ENCODE measurements at regions not wholly inside any gene's neighbourhood (a gene's known extent, or its start where the extent isn't known, plus 50 kb on each side); places are given as distances from the start of the nearest gene placed in this dataset.

DNA sequence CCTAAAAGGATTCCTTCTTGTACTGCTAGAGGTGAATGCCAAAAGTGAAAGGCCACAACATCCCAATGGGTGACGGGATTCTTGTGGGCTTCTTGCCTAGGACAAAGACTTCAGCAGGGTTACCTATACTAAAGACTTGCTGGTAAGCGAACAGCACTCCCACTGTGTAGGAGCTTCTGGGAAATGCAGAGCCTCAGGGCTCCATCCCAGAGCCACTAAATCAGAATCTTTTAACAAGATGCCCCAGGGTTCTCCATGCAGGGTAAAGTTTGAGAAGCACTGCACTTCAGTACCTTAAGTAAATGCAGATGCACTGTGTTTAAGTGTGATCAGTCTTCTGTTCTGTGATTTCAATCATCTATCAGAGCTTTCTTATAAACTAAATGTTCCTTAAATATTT, 266.9 kb upstream of the KLF14 start:
- TF ChIP-seq POLR2A (IDR thresholded peaks at IDR 0.05), result no peak
- TF ChIP-seq, protein P1, sequence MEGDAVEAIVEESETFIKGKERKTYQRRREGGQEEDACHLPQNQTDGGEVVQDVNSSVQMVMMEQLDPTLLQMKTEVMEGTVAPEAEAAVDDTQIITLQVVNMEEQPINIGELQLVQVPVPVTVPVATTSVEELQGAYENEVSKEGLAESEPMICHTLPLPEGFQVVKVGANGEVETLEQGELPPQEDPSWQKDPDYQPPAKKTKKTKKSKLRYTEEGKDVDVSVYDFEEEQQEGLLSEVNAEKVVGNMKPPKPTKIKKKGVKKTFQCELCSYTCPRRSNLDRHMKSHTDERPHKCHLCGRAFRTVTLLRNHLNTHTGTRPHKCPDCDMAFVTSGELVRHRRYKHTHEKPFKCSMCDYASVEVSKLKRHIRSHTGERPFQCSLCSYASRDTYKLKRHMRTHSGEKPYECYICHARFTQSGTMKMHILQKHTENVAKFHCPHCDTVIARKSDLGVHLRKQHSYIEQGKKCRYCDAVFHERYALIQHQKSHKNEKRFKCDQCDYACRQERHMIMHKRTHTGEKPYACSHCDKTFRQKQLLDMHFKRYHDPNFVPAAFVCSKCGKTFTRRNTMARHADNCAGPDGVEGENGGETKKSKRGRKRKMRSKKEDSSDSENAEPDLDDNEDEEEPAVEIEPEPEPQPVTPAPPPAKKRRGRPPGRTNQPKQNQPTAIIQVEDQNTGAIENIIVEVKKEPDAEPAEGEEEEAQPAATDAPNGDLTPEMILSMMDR (IDR thresholded peaks at IDR 0.05), result no peak
